Heart left ventricle (tissue), 16 donors: ENCODE measurements at regions not wholly inside any gene's neighbourhood (a gene's known extent, or its start where the extent isn't known, plus 50 kb on each side); places are given as distances from the start of the nearest gene placed in this dataset.

Experiments used
- ATAC-seq, 4 donors: fragments of 200-7000 bp; cut with Tn5 transposase; one replicate each; pipeline ENCODE4 v1.9.1; 2020 to 2022; ENCODE audit warnings: moderate library complexity in 4 of 4, mild to moderate bottlenecking in 3 of 4, moderate number of reproducible peaks in 1 of 4
- DNase-seq, 5 donors: peaks; one replicate each; pipeline ENCODE4 v3.0.0-alpha.2; 2020
- H3K27ac ChIP-seq, 12 donors: fragments of 200-600 bp; sonication (generic) in 4 of 12; one replicate each; pipeline versions ENCODE4 v1.5.0 to v1.8.0; 2016 to 2022; ENCODE audit warnings: mild to moderate bottlenecking in 2 of 12
- H3K27me3 ChIP-seq, 9 donors: fragments of 200-600 bp; sonication (generic) in 2 of 9; one replicate each; pipeline versions ENCODE4 v1.5.1 to v1.8.0; 2016 to 2022; ENCODE audit warnings: mild to moderate bottlenecking in 3 of 9
- H3K36me3 ChIP-seq, 9 donors: fragments of 200-600 bp; sonication (generic) in 2 of 9; one replicate each; pipeline versions ENCODE4 v1.5.0 to v1.8.0; 2018 to 2022; ENCODE audit warnings: mild to moderate bottlenecking in 2 of 9
- H3K4me1 ChIP-seq, 12 donors: fragments of 200-600 bp; sonication (generic) in 4 of 12; one replicate each; pipeline versions ENCODE4 v1.5.0 to v1.8.0; 2016 to 2022; ENCODE audit warnings: mild to moderate bottlenecking in 3 of 12
- H3K4me3 ChIP-seq, 12 donors: fragments of 200-600 bp; sonication (generic) in 4 of 12; one replicate each; pipeline versions ENCODE4 v1.5.0 to v1.8.0; 2017 to 2022; ENCODE audit warnings: mild to moderate bottlenecking in 9 of 12, moderate library complexity in 4 of 12
- H3K9me3 ChIP-seq, 12 donors: fragments of 200-600 bp; sonication (generic) in 4 of 12; one replicate each; pipeline versions ENCODE4 v1.5.0 to v1.8.0; 2016 to 2022; ENCODE audit warnings: mild to moderate bottlenecking in 1 of 12
- POLR2A ChIP-seq, 2 donors: fragments of 450-650 bp; IDR thresholded peaks; one replicate each; pipeline ENCODE4 v1.6.1; 2017; ENCODE audit warnings: antibody characterized with exemption in 2 of 2, mild to moderate bottlenecking in 2 of 2, moderate library complexity in 2 of 2
- WGBS, 4 donors: extraction: QIAGEN DNeasy Blood & Tissue Kit in 2 of 4; methylation state at CpG; one replicate each; pipeline versions ENCODE4 v1.1.5 to v1.1.7; 2013 to 2018; 5-methylcytosine and 5-hydroxymethylcytosine counted together
- intact Hi-C, 10 donors: fragments of 100-400 bp; cut with DNase I; formaldehyde crosslinking; loops; one replicate each; pipeline versions ENCODE4 v1.11.1 to v1.14.2; 2022
- TF ChIP-seq, protein P1 (sequence below), 12 donors: fragments of 200-600 bp; sonication (generic) in 4 of 12; IDR thresholded peaks; one replicate each; pipeline versions ENCODE4 v1.5.0 to v1.8.0; 2018 to 2022; ENCODE audit warnings: antibody characterized with exemption in 12 of 12, mild to moderate bottlenecking in 5 of 12
- donor health status: ischemic (EF 13 %, LVEDD 7.1; RV severe dilation, severe dysfunction).
- donor health status: healthy with polysubstance abuse.
- donor health status: DM: no; HTN: yes; CAD: no.
- donor health status: DM: no; HTN: no; CAD: no.
- donor health status: ischemic (EF 25% LVEDD 6.9; RV normal size, moderate dysfunction).
- donor health status: ischemic (EF 25% LVEDD 5.7; RV mildly dilated, moderate dysfunction).
- donor health status: healthy.
- donor health status: DM: yes; HTN: yes; CAD: no.
- donor health status: ischemic (EF 35%, LVEDD 5.7; RV mildly dilated, moderate dysfunction).
- donor health status: nonischemic (EF 11% LVEDD 7.7; RV severe dilation, severe dysfunction).
- donor health status: DM: yes; HTN: yes; CAD: no.
- donor health status: PGD.
- donor health status: ischemic (EF 29% LVEDD 5.4; RV normal size, mild dysfunction).
- donor health status: nonischemic (EF 23%, LVEDD 6.1; RV moderate dilation, normal function).

DNA sequence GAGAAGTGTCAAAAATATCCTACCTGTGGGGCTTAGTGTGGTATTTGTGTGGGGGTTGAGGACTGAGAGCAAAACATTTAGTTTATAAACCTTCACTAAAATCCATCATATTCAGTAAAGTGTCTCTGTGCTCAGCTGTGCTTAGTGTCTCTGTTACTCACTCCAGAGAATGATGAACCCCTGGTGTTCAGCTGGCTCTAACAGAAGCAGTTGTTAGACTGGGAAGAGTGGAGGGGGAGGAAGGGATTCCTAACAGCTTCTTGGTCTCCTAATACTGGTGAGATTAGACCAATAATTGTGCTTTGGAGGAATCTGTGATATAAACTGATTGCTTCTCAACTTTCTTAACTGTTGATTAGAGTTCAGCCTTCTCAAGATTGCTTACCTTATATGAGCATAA lies 1123.5 kb downstream of the ROBO2 start:
- intact Hi-C loops = no loop called here
- TF ChIP-seq, protein P1, sequence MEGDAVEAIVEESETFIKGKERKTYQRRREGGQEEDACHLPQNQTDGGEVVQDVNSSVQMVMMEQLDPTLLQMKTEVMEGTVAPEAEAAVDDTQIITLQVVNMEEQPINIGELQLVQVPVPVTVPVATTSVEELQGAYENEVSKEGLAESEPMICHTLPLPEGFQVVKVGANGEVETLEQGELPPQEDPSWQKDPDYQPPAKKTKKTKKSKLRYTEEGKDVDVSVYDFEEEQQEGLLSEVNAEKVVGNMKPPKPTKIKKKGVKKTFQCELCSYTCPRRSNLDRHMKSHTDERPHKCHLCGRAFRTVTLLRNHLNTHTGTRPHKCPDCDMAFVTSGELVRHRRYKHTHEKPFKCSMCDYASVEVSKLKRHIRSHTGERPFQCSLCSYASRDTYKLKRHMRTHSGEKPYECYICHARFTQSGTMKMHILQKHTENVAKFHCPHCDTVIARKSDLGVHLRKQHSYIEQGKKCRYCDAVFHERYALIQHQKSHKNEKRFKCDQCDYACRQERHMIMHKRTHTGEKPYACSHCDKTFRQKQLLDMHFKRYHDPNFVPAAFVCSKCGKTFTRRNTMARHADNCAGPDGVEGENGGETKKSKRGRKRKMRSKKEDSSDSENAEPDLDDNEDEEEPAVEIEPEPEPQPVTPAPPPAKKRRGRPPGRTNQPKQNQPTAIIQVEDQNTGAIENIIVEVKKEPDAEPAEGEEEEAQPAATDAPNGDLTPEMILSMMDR (IDR thresholded peaks at IDR 0.05) = no peak
- no peak for TF ChIP-seq POLR2A (IDR thresholded peaks at IDR 0.05)
- H3K9me3 ChIP-seq = no peaks in the 10 kb centered on the region
- DNase-seq (no peak), ATAC-seq (no peak)
- H3K27me3 ChIP-seq = no peaks in the 10 kb centered on the region
- H3K27ac ChIP-seq = no peak overlapping the region
- no peak overlapping the region for H3K4me3 ChIP-seq
- H3K4me1 ChIP-seq = no peaks in the 10 kb centered on the region
- no peaks in the 10 kb centered on the region for H3K36me3 ChIP-seq

- ATAC-seq = no peak
- DNase-seq = no peak
- no peaks in the 10 kb centered on the region for H3K4me1 ChIP-seq
- no peaks in the 10 kb centered on the region for H3K9me3 ChIP-seq
- TF ChIP-seq, protein P1 (IDR thresholded peaks at IDR 0.05) = peak in 7 of 12 donors; percentile 24 to 44 (median 37)
- TF ChIP-seq POLR2A (IDR thresholded peaks at IDR 0.05) = no peak
- no peaks in the 10 kb centered on the region for H3K36me3 ChIP-seq
- intact Hi-C loops = no loop called here
- no peak overlapping the region for H3K27ac ChIP-seq
- H3K4me3 ChIP-seq = no peak overlapping the region
- no peaks in the 10 kb centered on the region for H3K27me3 ChIP-seq
These were observed 1126.0 kb downstream of the ROBO2 start for GRCh38 chr3:78165876-78166275.

GRCh38 chr3:78174821-78175220 lies 1134.9 kb downstream of the ROBO2 start:
- no peaks in the 10 kb centered on the region for H3K27me3 ChIP-seq
- ATAC-seq (no peak), DNase-seq (no peak)
- no peaks in the 10 kb centered on the region for H3K4me1 ChIP-seq
- no peak overlapping the region for H3K27ac ChIP-seq
- TF ChIP-seq POLR2A (IDR thresholded peaks at IDR 0.05) = no peak
- TF ChIP-seq, protein P1 (IDR thresholded peaks at IDR 0.05) = no peak
- H3K36me3 ChIP-seq = no peaks in the 10 kb centered on the region
- no peaks in the 10 kb centered on the region for H3K9me3 ChIP-seq
- intact Hi-C loops = no loop called here
- WGBS, 4 donors = 8 to 15% (median 12%) methylated on average over 1 of the region's 1 CpG
- no peak overlapping the region for H3K4me3 ChIP-seq

- no peak for DNase-seq
- WGBS, 4 donors = 84 to 87% (median 84%) methylated on average over 4 of the region's 4 CpGs
- TF ChIP-seq, protein P1 (IDR thresholded peaks at IDR 0.05) = no peak
- TF ChIP-seq POLR2A (IDR thresholded peaks at IDR 0.05) = no peak
- Histone ChIP-seq H3K36me3 (no peaks in the 10 kb centered on the region), H3K4me1 (no peaks in the 10 kb centered on the region), H3K9me3 (no peaks in the 10 kb centered on the region), H3K27ac (no peak overlapping the region), H3K4me3 (no peak overlapping the region), H3K27me3 (no peaks in the 10 kb centered on the region)
- intact Hi-C loops = no loop called here
- ATAC-seq = no peak
These were observed 1137.0 kb downstream of the ROBO2 start for GRCh38 chr3:78176869-78177268.
